ENCODE measurements at regions not wholly inside any gene's neighbourhood (a gene's known extent, or its start where the extent isn't known, plus 50 kb on each side); places are given as distances from the start of the nearest gene placed in this dataset.
"Not testable (repeated sequence)": the region's sequence is repeated elsewhere in the genome, so short reads cannot be mapped to it uniquely, and the experiment has no call there.

DNA sequence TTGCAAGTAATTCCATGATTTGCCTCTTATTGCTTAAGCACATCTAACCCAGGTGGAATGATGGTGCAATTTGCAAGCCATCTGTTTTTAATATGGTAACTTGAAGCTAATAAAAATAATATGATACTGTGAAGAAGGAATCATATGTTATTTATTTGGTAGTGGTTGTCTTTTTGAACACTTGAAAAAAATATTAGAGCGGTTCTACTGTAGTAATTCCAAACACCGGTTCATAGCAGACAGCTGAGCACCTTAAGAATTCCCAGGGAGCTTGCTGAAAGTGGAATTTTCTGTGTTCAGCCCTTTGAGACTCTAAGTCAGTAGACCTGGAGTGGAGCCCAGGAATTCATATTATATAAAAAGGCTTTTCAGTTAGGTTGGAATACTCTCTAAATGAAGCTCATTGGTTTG is 687.4 kb downstream of the EDEM1 start:
- DNase-seq, result no peak

DNA sequence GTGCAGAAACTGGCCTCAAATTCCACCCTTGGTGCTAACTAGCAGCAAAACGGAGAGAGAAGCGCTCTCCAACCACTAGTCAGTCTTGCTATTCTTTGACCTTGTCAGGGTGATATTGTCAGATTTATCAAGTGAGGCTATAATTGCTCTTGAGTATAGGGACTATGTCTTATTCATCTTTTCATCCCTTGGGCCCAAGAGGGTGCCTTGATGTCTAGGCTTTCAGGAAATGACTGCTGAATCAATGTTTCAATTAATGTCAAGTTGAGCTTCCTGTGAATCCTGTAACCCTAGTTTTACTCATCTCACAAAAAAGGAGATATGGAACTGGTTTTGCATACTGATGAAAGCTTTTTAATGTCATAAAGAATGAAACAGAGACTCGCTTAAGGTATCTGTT is 701.3 kb downstream of the EDEM1 start:
- no peak for DNase-seq

DNA sequence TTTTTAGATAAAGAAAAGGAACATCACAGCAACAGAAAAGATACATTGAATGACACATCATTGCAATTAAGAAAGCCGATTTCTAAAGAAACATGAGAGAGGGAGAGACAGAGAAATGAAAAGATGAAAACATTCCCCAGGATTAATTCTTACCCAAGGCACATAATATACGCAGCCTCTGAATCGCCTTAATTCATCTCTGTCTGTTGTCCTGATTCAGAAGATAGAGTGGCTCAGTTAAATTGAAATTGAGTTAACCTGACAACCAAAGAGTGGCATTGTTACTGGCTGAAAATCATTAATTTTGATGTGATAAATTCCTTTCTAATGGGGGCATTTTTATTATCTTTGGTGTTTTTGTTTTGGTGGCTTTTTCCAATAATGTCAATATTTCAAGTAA is 701.9 kb downstream of the EDEM1 start:
- no peak for DNase-seq

DNA sequence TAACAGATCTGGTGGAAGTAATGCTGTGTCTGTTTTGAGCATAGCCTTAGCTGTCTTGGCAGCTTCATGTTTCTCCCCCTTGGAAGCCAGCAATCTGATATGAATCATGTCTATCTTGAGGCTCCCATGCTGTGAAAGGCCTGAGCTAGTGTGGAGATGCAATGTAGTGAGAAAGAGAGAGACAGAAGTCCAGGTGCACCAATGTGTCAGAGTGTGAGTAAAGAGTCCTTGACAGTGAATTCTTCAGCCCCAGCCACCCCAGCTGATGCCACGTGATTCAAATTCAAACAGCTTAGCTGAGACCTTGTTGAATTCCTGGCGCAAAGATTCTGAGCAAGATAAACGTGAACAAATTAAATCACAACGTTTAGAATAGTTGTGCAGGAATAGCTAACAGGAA is 704.2 kb downstream of the EDEM1 start:
- DNase-seq, result no peak

DNA sequence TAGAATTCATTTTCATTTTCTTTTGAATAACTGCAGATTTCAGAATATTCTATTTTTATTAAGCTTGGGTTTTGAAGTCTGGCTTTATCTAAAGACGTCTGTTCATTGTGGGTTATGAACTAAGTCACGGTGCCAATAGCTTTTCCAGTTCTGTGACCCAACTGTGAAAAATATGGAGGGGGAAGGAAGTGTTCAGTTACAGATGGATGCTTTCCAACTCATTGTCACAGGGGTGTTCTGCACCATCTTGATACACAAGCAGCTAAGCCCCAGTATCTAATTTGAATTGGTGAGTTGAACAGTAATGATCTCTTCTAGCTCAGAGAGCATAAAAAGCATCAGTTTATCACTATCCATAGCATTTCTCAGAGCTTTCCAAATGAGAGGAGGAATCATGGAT is 710.6 kb downstream of the EDEM1 start:
- no peak for DNase-seq

DNA sequence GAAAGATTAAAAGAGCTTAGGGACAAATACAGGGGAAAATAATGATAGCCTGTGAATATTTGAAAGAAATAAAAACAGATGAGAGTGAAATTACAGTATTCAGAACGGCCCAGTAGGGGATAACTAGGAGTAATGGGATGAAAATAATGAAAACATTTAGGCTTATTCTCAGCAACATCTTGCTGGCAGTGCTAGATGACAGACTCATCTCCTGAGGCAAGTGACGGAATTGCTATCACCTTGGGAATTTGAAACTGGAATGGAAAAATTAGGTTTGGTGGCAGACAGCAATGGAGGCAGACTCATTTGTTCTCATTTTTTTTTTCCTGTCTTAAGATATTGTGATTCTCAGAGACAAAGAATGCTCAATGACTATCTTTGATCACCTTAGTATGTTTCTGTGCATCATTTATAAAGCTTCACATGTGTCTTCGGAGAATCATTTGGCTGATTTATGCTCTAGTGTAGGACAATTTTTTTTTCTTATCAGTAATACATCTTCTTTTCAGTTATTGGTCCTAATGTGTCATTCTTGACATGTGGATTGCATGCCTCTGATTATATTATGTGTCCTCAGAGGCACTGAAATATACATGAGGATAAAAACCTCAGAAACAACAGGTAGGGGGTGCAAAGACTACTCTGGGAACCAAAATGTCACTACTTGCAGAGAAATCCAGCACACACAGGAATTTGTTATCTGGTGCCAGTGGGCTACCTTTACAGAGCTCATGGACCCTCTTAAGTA is 711.7 kb downstream of the EDEM1 start:
- DNase-seq, result no peak

DNA sequence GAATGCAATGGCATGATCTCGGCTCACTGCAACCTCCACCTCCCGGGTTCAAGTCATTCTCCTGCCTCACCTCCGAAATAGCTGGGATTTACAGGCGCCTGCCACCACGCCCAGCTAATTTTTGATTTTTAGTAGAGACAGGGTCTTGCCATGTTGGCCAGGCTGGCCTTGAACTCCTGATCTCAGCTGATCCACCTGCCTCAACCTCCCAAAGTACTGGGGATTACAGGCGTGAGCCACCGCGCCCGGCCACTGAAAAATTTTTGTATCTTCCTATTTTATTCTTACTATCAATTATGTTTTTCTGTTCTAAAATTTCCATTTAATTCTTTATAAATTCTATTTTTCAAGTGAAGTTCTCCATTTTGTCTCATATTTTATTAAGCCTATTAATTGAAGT is 730.4 kb downstream of the EDEM1 start:
- DNase-seq, result no peak

DNA sequence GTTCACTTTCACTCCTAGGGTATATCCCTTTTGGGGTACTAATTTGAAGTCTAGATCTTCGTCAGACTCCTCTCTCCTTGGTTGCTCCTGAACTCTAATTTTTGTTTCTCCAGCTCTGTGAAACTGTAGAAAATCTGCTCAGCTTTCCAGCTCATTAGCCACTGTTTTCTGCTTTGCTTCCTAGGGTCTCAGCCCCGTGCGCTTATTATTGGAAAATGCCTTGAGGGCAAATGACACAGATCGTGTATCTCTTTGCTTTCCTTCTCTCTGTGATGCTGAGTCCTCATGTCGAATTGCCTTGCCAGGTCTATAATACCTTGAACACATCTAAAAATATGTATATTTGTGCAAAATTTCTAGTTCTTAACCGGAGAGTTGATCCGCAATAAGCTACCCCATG is 731.1 kb downstream of the EDEM1 start:
- no peak for DNase-seq

DNA sequence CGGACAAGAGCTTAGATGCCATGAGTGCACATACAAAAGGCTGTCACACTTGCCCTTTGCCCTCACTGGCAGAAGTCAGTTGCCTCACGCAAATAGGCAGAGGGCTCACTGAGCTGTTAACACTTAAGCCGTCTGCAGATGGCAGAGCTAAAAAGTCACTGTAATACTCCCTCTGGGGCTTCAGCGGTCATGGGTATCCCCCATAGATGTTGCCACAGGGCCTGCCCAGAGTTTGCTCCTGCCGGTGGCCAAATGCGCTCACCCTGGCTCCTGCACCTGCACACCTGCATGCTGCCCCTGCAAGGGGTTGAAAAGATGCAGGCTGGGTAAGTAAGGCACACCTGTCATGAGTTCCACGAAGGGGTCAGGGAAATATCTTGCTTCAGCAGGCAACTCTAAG is 741.5 kb downstream of the EDEM1 start:
- DNase-seq, result no peak

DNA sequence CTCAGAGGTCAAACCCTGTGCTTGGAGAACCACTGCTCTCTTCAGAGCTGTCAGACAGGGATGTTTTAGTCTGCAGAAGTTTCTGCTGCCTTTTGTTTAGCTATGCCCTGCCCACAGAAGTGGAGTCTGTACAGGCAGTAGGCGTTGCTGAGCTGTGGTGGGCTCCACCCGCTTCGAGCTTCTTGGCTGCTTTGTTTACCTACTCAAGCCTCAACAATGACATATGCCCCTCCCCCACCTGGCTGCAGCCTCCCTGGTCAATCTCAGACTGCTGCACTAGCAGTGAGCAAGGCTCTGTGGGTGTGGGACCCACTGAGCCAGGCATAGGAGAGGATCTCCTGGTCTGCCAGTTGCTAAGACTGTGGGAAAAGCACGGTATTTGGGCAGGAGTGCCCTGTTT is 756.6 kb downstream of the EDEM1 start:
- not testable (repeated sequence) for DNase-seq

DNA sequence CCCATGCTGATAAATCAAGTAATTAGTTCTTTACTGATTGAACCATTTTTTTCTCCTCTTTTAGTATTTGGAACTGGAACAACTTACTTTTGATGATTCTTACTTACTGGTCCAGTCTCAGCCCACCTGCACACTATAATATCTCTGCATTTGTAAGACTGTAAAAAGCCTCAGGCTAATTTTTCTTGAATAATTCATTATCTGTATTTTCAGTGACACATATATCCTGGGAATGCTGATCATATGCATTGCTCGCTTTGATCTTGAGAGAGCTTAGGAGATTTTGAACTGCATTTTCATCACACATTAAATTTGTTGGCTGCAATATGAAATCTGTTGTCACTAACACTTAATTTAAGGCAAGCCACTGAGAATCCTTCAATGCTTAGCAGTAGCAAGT is 760.6 kb downstream of the EDEM1 start:
- no peak for DNase-seq

DNA sequence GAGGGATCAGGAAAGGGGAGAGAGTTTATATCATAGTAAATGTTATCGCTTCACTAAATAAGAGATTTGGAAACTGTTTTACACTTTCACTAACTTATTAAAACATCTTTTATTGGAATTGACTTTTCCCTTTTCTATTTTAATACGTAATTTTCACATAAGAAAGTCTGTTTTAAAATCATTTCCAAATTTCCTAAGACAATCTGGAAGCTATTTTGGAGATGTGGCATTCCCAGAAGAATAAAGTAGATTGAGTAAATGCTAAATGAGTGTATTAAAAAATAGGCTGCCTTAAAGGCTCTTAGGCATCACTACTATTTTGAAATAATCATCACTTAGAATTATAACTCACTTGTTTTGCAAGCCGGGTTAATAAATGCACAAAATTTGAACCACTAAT is 763.5 kb downstream of the EDEM1 start:
- no peak for DNase-seq

DNA sequence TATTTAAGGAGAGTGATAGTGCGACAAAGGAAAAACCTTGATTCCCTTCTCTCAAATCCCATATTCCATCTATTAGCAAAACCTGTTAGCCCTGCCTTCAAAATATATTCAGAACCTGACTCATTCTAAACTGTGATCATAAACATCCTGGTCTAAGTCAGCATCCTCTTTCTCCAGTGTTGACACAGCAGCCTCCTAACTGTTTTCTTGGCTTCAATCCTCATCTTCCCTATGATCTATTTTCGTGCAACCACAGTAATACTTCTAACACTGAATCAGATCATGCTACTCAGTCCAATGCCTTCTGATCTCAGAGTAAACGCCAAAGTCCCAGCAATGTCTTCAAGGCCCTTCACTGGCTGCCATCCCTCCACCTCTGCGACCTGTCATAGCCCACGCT is 785.1 kb downstream of the EDEM1 start:
- DNase-seq, result no peak

DNA sequence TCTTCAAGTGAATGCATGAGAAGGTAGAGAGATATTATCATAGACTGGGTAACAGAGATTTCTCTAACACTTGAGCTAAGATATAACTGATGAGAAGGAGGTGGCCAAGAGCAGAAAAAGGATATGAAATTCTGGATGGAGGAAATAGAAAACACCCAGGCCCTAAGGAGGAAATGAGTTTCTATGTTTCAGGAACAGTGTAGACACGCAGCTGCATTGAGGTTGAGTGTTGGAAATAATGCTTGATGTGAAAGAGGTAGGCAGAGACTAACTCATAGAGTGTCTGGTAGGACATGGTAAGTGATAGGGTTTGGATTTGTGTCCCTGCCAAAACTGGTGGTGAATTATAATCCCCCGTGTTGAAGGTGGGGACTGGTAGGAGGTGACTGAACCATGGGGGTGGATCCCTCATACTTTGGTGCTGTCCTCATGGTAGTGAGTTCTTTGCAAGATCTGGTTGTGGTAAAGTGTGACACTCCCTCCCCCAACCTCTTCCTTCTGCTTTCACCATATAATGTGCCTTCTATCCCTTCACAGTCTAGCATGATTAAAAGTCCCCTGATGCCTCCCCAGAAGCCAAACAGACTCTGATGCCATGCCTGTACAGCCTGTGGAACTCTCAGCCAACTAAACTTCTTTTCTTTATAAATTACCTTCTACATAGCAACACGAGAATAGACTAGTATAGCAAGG is 787.3 kb downstream of the EDEM1 start:
- DNase-seq, result peak; percentile 4 to 11

DNA sequence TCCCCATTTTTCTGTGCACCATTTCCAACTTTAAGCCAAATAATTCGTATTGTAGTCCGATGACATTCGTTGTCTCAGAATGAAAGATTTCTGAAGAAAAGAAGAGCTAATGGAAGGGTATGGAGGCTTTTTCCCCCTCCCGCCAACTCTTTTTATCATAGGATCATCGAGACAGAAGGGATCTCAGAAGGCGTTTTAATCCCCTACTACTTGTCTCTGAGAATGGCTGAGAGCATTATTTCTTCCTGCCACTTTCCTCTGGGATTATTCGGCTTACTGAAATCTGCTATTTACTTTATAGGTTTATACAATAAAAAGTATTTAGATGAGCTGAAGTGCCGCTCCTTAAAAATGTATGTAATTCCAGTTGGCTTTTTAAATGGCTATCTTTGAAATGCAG is 789.8 kb downstream of the EDEM1 start:
- no peak for DNase-seq

DNA sequence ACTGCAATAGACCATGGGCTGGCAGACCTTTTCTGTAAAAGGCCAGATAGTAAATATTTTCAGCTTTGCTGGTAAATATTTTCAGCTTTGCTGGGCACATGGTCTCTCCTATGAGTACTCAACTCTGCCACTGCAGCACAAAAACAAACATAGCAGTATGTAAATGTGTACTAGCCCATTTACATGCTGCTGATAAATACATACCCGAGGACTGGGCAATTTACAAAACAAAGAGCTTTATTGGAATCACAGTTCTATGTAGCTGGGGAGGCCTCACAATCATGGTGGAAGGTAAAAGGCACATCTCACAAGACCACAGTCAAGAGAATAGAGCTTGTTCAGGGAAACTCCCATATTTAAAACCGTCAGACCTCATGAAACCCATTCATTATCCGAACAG is 793.0 kb downstream of the EDEM1 start:
- DNase-seq, result no peak

DNA sequence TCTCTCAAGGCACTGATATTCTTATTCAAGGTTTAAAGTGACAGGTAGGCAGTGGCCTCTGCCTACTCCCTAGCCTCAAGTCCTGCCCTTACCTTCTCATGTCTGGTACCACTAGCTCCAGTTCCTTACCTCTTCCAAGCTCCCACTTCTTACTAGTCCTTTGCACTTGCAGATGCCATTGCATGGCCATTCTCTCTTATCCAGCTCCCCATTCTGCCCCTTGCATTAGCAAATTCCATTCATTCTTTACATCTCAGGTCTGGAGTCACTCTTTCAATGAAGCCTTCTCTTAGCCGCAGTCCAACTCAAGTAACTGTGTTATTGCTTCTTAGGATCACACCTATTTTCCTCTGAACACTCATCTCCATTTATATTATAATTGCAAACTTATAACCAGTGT is 807.1 kb downstream of the EDEM1 start:
- DNase-seq, result no peak

DNA sequence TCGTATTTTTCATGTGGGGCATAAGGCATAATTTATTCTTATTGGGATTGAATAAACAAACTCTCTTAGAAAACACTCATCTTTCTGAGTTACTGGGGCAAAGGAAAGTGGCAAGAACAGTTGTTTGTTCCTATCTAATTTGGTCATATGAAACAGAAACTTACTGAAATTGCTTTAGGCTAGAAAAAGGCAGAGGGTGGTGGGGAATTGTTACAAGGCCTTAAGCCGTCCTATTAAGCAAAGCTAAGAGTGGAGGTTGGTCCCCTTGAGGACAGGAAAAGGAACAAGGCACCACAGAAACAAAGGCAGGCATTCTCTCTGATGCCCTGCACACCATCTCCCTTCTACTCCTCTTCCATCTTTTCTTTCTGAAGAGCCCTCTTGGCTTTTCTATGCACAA is 830.9 kb downstream of the EDEM1 start:
- DNase-seq, result no peak

DNA sequence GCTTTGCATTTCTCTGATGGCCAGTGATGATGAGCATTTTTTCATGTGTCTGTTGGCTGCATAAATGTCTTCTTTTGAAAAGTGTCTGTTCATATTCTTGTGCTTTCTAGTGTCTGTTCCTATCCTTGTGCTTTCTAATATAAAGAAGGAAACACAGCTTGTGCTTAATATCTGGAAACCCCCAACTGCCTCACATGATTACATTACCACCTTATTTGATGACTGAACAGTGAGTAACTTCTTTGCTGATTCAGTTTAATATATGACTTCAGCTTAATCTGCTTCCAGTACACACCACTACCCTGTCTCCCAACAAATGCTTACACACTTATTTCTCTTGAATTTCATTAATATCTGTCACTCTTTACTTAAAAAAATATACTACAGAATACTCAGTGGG is 835.1 kb downstream of the EDEM1 start:
- DNase-seq, result no peak

DNA sequence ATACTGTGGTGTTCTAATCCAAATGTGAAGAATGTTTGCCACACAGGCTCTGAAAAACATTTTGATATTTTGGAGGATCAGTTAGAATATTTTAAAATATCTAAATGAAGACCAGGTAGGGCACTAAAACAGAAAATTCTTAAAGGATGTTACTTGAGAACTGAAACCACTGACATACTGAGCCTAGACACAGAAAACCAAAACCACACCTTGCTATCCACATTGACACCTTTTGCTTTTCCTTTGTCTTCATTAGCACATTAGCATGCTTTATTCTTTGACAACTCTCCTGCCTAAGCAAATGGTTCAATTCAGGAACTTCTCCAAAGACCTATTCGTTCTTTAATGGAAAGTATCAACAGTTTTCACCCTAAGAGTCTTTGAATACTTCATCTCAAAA is 835.9 kb upstream of the GRM7 start:
- no peak for DNase-seq

DNA sequence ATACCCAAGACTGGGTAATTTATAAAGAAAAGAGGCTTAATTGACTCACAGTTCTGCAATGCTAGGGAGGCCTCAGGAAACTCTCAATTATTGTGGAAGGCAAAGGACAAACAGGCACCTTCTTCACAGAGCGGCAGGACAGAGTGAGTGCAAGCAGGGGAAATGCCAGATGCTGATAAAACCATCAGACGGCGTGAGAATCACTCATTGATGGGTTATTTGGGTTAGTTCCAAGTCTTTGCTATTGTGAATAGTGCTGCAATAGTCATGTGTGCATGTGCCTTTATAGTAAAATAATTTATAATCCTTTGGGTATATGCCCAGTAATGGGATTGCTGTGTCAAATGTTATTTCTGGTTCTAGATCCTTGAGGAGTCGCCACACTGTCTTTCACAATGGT is 830.3 kb upstream of the GRM7 start:
- DNase-seq, result not testable (repeated sequence)

DNA sequence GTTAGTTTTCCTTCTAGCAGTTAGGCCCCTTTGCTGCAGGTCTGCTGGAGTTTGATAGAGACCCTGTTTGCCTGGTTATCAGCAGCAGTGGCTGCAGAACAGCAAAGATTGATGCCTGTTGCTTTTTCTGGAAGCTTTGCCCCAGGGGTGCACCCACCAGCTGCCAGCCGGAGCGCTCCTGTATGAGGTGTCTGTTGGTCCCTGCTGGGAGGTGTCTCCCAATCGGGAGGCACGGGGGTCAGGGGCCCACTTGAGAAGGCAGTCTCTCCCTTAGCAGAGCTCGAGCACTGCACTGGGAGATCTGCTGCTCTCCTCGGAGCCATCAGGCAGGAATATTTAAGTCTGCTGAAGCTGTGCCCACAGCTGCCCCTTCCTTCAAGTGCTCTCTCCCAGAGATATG is 825.3 kb upstream of the GRM7 start:
- no peak for DNase-seq

DNA sequence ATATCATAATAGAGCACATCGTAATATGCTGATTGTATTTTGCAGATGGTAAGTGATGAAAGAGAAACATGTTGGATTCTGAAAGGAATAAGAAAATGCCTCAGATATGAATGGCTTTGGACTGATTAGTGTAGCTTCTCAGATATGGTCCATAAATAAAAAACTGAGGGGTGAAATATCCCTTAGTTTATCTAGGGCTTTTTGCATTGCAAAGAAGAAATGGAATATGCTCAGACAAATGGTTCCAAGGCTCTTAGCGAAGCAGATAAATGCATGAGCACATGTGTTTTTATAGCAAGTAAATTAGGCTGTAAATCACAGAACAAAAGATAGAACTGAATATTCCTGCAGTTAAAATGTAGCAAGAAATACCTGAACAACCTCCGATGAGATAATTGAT is 820.9 kb upstream of the GRM7 start:
- no peak for DNase-seq

DNA sequence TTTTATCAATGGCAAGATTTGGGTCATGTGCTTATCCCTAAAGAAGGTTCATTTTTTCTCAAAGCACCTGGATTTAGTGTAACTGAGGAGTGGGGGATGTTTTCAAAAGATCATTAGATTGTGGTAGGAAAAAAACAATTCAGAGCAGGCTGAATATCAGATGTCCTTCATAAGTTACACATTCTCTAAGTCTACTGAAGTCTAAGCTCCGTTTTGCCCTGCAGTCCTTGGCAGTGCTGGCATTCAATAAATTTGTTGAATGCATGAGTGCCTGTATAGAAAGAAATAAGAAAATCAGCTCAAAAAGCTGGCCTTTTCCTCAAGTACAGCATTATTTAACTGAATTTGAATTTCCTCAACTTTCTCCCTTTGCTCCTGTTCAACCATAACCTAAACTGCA is 819.0 kb upstream of the GRM7 start:
- DNase-seq, result no peak

DNA sequence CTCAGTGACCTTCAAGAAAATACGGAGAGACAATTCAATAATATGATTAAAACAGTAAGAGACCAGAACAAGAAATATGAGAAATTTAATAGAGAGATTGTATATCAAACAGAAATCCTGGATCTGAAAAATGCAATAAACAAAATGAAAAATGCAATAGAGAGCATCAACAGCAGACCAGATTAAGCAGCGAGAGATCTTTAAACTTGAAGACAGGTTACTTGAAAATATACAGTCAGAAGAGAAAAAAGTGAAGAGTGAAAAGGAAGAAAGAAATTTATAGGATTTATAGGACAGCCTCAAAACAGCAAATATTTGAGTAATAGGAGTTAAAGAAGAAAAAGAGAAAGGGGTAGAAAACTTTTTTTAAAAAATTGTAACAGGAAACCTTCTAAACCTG is 813.9 kb upstream of the GRM7 start:
- DNase-seq, result no peak
